ENCODE measurements at regions not wholly inside any gene's neighbourhood (a gene's known extent, or its start where the extent isn't known, plus 50 kb on each side); places are given as distances from the start of the nearest gene placed in this dataset.
"Not testable (repeated sequence)": the region's sequence is repeated elsewhere in the genome, so short reads cannot be mapped to it uniquely, and the experiment has no call there.

- in situ Hi-C loops (cut with HindIII; ENCODE audit: low pct_unique_long_range_greater_than_20kb, low sequenced_read_pairs): no loop called here
- DNase-seq (ENCODE audit: low read depth in 1 of 2, low spot score in 1 of 2): peak in 1 of 2 experiments; percentile 64
- TF ChIP-seq JUND (IDR thresholded peaks at IDR 0.05; ENCODE audit: low read depth): no peak
Observed at GRCh38 chr10:65017523-65017922, 1496.3 kb downstream of the REEP3 start.

GRCh38 chr10:65024886-65025285 is 1503.7 kb downstream of the REEP3 start:
- in situ Hi-C loops (cut with HindIII; ENCODE audit: low pct_unique_long_range_greater_than_20kb, low sequenced_read_pairs): no loop called here
- DNase-seq (ENCODE audit: low read depth in 1 of 2, low spot score in 1 of 2): no peak
- TF ChIP-seq JUND (IDR thresholded peaks at IDR 0.05; ENCODE audit: low read depth): no peak

DNA sequence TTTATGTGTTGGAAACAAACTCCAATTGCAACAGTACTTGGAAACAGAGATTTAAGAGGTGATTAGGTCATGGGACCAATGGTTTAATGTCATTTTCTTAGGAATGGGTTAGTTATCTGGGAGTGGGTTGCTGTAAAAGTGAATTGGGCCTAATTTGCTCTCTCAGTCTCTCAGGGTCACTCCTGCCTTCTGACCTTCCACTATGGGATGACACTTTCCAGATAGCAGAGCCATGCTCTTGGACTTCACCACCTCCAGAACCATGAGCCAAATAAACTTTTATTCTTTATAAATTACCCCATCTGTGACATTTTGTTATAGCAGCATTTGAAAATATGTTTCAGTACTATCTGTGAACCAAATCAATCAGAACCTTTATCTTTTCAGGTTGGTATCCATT is 1509.1 kb downstream of the REEP3 start:
- no peak for TF ChIP-seq JUND (IDR thresholded peaks at IDR 0.05; ENCODE audit: low read depth)

DNA sequence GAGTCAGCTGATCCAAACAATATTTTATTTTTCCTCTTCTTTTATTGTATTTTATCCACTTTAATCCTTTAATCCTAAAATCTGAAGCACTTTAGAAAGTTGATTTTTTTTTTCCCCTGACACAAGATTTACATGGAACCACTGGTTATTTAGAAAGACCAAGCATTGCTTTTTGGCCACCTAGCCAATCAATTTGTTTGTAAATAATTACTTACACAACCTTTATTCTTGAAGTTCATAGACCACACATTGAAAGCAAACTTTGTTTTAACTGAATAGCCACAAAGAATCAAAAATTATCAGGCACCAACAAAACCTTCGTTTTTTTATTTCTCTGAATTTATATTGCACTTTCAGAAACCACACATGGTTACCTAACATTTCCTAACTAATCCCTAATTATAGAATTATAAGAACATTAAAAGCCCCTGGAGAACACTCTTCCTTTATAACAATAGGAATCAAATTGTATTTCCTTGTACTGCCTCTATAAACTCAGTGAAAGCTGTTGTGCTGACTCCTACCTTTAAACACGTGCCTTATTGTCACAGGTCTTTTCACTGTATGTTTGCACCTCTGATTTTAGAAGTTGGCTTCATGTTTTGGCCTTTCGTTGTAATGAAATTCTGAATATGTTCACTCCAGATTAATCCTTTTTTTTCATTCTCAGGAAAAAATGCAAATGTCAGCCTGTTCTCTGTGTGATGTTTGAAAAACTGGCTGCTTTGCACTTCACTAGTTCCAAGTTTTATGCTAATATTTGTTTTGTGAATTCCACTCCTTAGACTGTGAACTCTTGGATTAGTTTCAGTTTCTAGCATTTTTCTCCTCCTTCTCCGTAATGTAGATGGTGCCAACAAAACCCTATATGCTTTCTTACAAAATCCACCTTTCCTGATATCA is 1511.9 kb downstream of the REEP3 start:
- peak in 1 of 2 experiments; percentile 72 for DNase-seq (ENCODE audit: low read depth in 1 of 2, low spot score in 1 of 2)
- in situ Hi-C loops (cut with HindIII; ENCODE audit: low pct_unique_long_range_greater_than_20kb, low sequenced_read_pairs): no loop called here

More for the DNA sequence above, 1509.1 kb downstream of the REEP3 start:
- no peak for DNase-seq (ENCODE audit: low read depth in 1 of 2, low spot score in 1 of 2)
- in situ Hi-C loops (cut with HindIII; ENCODE audit: low pct_unique_long_range_greater_than_20kb, low sequenced_read_pairs): no loop called here

DNA sequence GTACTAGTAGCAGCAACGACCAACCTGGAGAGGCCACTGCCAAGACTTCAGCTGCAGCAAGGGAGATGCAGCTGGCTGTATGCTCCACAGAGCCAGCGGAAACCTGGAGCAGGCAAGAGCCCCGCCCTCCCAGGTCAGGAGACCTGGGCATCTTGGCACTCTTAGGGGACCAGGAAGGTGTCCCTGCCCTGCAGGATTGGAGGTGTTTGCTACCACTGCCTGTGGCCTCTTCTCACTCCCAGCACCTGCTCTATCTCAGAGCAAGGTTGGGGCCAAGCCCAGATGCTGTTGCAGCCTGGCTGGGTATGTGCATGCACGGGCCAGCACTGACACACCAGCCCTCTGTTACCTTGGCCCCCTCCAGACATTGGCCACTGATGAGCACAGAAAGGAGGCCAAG is 1512.8 kb downstream of the REEP3 start:
- peak in 1 of 2 experiments; percentile 50 for DNase-seq (ENCODE audit: low read depth in 1 of 2, low spot score in 1 of 2)
- in situ Hi-C loops (cut with HindIII; ENCODE audit: low pct_unique_long_range_greater_than_20kb, low sequenced_read_pairs): no loop called here
- TF ChIP-seq JUND (IDR thresholded peaks at IDR 0.05; ENCODE audit: low read depth): no peak

More for the DNA sequence above, 1511.9 kb downstream of the REEP3 start:
- TF ChIP-seq JUND (IDR thresholded peaks at IDR 0.05; ENCODE audit: low read depth): no peak

- in situ Hi-C loops (cut with HindIII; ENCODE audit: low pct_unique_long_range_greater_than_20kb, low sequenced_read_pairs): no loop called here
- TF ChIP-seq JUND (IDR thresholded peaks at IDR 0.05; ENCODE audit: low read depth): no peak
- DNase-seq (ENCODE audit: low read depth in 1 of 2, low spot score in 1 of 2): no peak
Observed at GRCh38 chr10:65040796-65041195, 1519.6 kb downstream of the REEP3 start.

DNA sequence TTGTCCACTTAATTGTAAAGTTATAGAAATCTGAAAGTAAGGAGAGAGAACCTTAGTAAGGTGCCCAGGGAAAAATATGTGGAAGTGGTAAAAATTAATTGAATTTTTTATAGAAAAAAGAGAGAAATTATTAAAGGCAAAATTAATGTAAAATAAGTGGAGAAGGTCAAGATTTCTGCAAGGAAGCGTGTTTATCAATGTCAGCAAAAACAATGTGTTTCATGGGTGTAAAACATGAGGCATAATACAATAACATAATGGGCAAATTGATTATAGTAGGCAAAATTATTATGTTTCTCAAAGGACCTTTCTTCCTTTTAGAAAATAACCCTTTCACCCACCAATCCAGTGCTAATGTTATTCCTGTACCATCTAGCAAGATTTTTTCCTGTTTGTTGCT is 1520.1 kb downstream of the REEP3 start:
- TF ChIP-seq JUND (IDR thresholded peaks at IDR 0.05; ENCODE audit: low read depth): no peak

GRCh38 chr10:65042496-65042895 is 1521.3 kb downstream of the REEP3 start:
- in situ Hi-C loops (cut with HindIII; ENCODE audit: low pct_unique_long_range_greater_than_20kb, low sequenced_read_pairs): no loop called here
- DNase-seq (ENCODE audit: low read depth in 1 of 2, low spot score in 1 of 2): no peak
- TF ChIP-seq JUND (IDR thresholded peaks at IDR 0.05; ENCODE audit: low read depth): no peak

More for the DNA sequence above, 1520.1 kb downstream of the REEP3 start:
- in situ Hi-C loops (cut with HindIII; ENCODE audit: low pct_unique_long_range_greater_than_20kb, low sequenced_read_pairs): no loop called here
- DNase-seq (ENCODE audit: low read depth in 1 of 2, low spot score in 1 of 2): no peak

GRCh38 chr10:65046831-65047230 is 1525.6 kb downstream of the REEP3 start:
- DNase-seq (ENCODE audit: low read depth in 1 of 2, low spot score in 1 of 2): no peak
- in situ Hi-C loops (cut with HindIII; ENCODE audit: low pct_unique_long_range_greater_than_20kb, low sequenced_read_pairs): no loop called here
- no peak for TF ChIP-seq JUND (IDR thresholded peaks at IDR 0.05; ENCODE audit: low read depth)

GRCh38 chr10:65052111-65052510 is 1530.9 kb downstream of the REEP3 start:
- DNase-seq (ENCODE audit: low read depth in 1 of 2, low spot score in 1 of 2); in situ Hi-C loops (cut with HindIII; ENCODE audit: low pct_unique_long_range_greater_than_20kb, low sequenced_read_pairs): not testable (repeated sequence)

- in situ Hi-C loops (cut with HindIII; ENCODE audit: low pct_unique_long_range_greater_than_20kb, low sequenced_read_pairs): not testable (repeated sequence)
Observed at GRCh38 chr10:65053397-65053796, 1532.2 kb downstream of the REEP3 start.

DNA sequence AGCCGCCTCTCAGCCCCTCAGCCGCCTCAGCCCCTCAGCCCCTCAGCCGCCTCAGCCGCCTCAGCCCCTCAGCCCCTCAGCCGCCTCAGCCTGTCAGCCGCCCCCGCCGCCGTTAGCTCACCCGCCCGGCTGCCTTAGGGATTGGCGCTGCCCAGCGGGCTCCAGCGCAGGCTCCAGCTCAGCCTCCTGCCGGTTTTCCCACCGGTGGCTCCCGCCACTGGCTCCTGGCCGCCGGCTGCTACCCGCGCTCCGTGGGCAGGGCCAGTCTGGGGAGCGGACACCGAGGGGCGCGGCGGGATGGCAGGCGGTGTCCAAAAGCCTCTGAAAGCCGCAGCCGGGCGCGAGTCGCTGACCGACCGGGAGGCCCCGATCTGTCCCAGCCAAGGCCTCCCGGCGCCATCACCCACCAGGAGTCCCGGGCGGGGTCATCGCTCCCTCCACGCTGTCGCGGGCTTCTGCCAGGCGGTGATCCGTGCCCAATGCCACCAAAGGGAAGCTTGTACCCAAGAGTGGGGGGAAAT is 1532.7 kb downstream of the REEP3 start:
- DNase-seq (ENCODE audit: low read depth in 1 of 2, low spot score in 1 of 2); in situ Hi-C loops (cut with HindIII; ENCODE audit: low pct_unique_long_range_greater_than_20kb, low sequenced_read_pairs): not testable (repeated sequence)

More at GRCh38 chr10:65053397-65053796, 1532.2 kb downstream of the REEP3 start:
- DNase-seq (ENCODE audit: low read depth in 1 of 2, low spot score in 1 of 2): not testable (repeated sequence)

- in situ Hi-C loops (cut with HindIII; ENCODE audit: low pct_unique_long_range_greater_than_20kb, low sequenced_read_pairs): not testable (repeated sequence)
- peak in 1 of 2 experiments; percentile 19 for DNase-seq (ENCODE audit: low read depth in 1 of 2, low spot score in 1 of 2)
Observed at GRCh38 chr10:65054701-65055100, 1533.5 kb downstream of the REEP3 start.
